GM23338 (cell line): ENCODE measurements at regions not wholly inside any gene's neighbourhood (a gene's known extent, or its start where the extent isn't known, plus 50 kb on each side); places are given as distances from the start of the nearest gene placed in this dataset.

ENCODE experiments used
- ATAC-seq: fragments of 200-7000 bp; cut with Tn5 transposase; 3 replicates; pipeline ENCODE4 v1.9.1; 2020
- DNase-seq: peaks from one replicate; pipeline ENCODE4 v3.0.0-alpha.2; 2015; ENCODE audit warnings: low spot score
- H2AFZ ChIP-seq: fragments of 200-600 bp; sonication (generic); 2 replicates; pipeline ENCODE4 v1.8.0; 2016; ENCODE audit warnings: antibody characterized with exemption, mild to moderate bottlenecking, moderate library complexity
- H3F3A ChIP-seq: fragments of 200-600 bp; sonication (generic); replicated peaks from 2 replicates; pipeline ENCODE4 v1.8.0; 2017; ENCODE audit warnings: antibody characterized with exemption, mixed run types, low read depth
- H3K27ac ChIP-seq: fragments of 200-600 bp; sonication (generic); 2 replicates; pipeline ENCODE4 v1.6.1; 2016; ENCODE audit warnings: low read depth
- H3K27me3 ChIP-seq: fragments of 200-600 bp; sonication (generic); 2 replicates; pipeline ENCODE4 v1.8.0; 2016; ENCODE audit warnings: mild to moderate bottlenecking, mixed run types, moderate library complexity; ENCODE audit not compliant: insufficient read depth
- H3K36me3 ChIP-seq: fragments of 200-600 bp; sonication (generic); 2 replicates; pipeline ENCODE4 v1.8.0; 2016; ENCODE audit warnings: mild to moderate bottlenecking; ENCODE audit not compliant: insufficient read depth
- H3K4me1 ChIP-seq: fragments of 200-600 bp; sonication (generic); 2 replicates; pipeline ENCODE4 v1.8.0; 2016; ENCODE audit warnings: mild to moderate bottlenecking, moderate library complexity; ENCODE audit not compliant: insufficient read depth
- H3K4me2 ChIP-seq: fragments of 200-600 bp; sonication (generic); 2 replicates; pipeline ENCODE4 v1.7.1; 2017; ENCODE audit warnings: mixed run types
- H3K4me3 ChIP-seq: fragments of 200-600 bp; sonication (generic); 2 replicates; pipeline ENCODE4 v1.6.1; 2016; ENCODE audit warnings: mixed run types
- H3K79me2 ChIP-seq: fragments of 200-600 bp; sonication (generic); replicated peaks from 2 replicates; pipeline ENCODE4 v1.8.0; 2017; ENCODE audit warnings: mild to moderate bottlenecking; ENCODE audit not compliant: insufficient read depth
- H3K9me2 ChIP-seq: fragments of 200-600 bp; sonication (generic); 2 replicates; pipeline ENCODE4 v1.8.0; 2017; ENCODE audit not compliant: insufficient read depth
- H4K20me1 ChIP-seq: fragments of 200-600 bp; sonication (generic); replicated peaks from 2 replicates; pipeline ENCODE4 v1.8.0; 2017; ENCODE audit warnings: mild to moderate bottlenecking; ENCODE audit not compliant: insufficient read depth
- H3K27ac Mint-ChIP-seq: 2 replicates; pipeline ENCODE4 v1.8.0; 2020; ENCODE audit warnings: inconsistent platforms, mild to moderate bottlenecking, moderate library complexity, mixed read lengths
- H3K27me3 Mint-ChIP-seq: 3 replicates; pipeline ENCODE4 v1.8.0; 2022; ENCODE audit warnings: low read depth, mild to moderate bottlenecking, moderate library complexity, mixed read lengths, inconsistent platforms; ENCODE audit not compliant: insufficient read depth, poor library complexity
- H3K36me3 Mint-ChIP-seq: 3 replicates; pipeline ENCODE4 v1.8.0; 2021; ENCODE audit warnings: low read depth, mild to moderate bottlenecking, inconsistent platforms, moderate library complexity, mixed read lengths
- H3K4me1 Mint-ChIP-seq: 3 replicates; pipeline ENCODE4 v1.8.0; 2020; ENCODE audit warnings: mild to moderate bottlenecking, inconsistent platforms, mixed read lengths
- H3K4me3 Mint-ChIP-seq: 3 replicates; pipeline ENCODE4 v1.8.0; 2021; ENCODE audit warnings: moderate library complexity, mild to moderate bottlenecking, inconsistent platforms, mixed read lengths
- H3K9me3 Mint-ChIP-seq: 3 replicates; pipeline ENCODE4 v1.8.0; 2020; ENCODE audit warnings: moderate library complexity, mild to moderate bottlenecking, inconsistent platforms, mixed read lengths
- EZH2 ChIP-seq: fragments of 200-600 bp; sonication (generic); IDR thresholded peaks from one replicate; pipeline ENCODE4 v1.8.0; 2017; ENCODE audit warnings: antibody characterized with exemption, mild to moderate bottlenecking, low read depth; ENCODE audit not compliant: unreplicated experiment
- EZH2phosphoT487 ChIP-seq: fragments of 200-600 bp; sonication (generic); IDR thresholded peaks from one replicate; pipeline ENCODE4 v1.8.1; 2018; ENCODE audit warnings: antibody characterized with exemption; ENCODE audit not compliant: unreplicated experiment
- POLR2AphosphoS5 ChIP-seq: IDR thresholded peaks from 2 replicates; pipeline ENCODE4 v1.6.1; 2016; ENCODE audit warnings: antibody characterized with exemption, low read depth
- STAT1 ChIP-seq: IDR thresholded peaks from one replicate; pipeline ENCODE4 v1.6.1; 2016; ENCODE audit warnings: antibody characterized with exemption; ENCODE audit not compliant: unreplicated experiment
- TF ChIP-seq, protein P1 (sequence below): IDR thresholded peaks from 2 replicates; pipeline ENCODE4 v1.6.1; 2016; ENCODE audit warnings: antibody characterized with exemption
- TF ChIP-seq, protein P2 (sequence below): fragments of 250-450 bp; sonication (Bioruptor Pico); IDR thresholded peaks from 2 replicates; pipeline ENCODE4 v1.5.0; 2020; ENCODE audit warnings: mild to moderate bottlenecking, moderate library complexity

DNA sequence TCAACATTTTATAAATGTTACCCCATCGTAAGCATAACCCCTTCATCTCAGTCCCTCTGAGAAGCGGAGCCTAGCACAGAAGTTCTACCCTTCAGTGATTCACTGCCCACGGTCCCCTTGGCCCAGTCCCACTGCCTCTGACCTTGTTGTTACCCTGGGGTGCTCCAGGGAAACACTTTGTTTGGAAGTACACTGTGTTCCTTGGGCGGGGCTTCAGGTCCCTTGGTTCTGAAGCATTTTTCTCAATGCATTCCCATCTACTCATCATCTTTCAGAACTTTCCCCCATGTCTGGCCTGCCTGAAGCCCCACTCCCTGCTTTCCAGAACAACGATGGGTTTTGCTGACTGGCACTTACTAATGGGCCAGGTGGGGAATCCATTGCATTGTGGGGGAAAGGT lies 296.2 kb downstream of the FOXA2 start:
- no peaks in the 10 kb centered on the region for H3F3A ChIP-seq
- H3K27me3 ChIP-seq: no peaks in the 10 kb centered on the region
- DNase-seq (no peak), ATAC-seq (no peak)
- H3K27me3 Mint-ChIP-seq: peaks cover 2% of the 10 kb centered on the region
- H3K9me2 ChIP-seq: 0 out of 2 replicates have a peak, but pooled peaks cover 3% of the 10 kb centered on the region
- no peaks in the 10 kb centered on the region for H3K79me2 ChIP-seq
- no peak overlapping the region for H3K27ac ChIP-seq
- no peaks in the 10 kb centered on the region; the same call in 1 of the 2 replicates for H3K36me3 ChIP-seq
- H3K4me3 ChIP-seq: no peak overlapping the region
- no peaks in the 10 kb centered on the region for H3K36me3 Mint-ChIP-seq
- H3K4me2 ChIP-seq: no peak overlapping the region
- H4K20me1 ChIP-seq: no peaks in the 10 kb centered on the region
- H3K4me3 Mint-ChIP-seq: no peak overlapping the region
- no peaks in the 10 kb centered on the region for H3K9me3 Mint-ChIP-seq
- H3K4me1 Mint-ChIP-seq: no peaks in the 10 kb centered on the region
- H2AFZ ChIP-seq: no peak overlapping the region
- H3K27ac Mint-ChIP-seq: no peak overlapping the region
- no peaks in the 10 kb centered on the region for H3K4me1 ChIP-seq
- TF ChIP-seq EZH2phosphoT487: no peak
- TF ChIP-seq EZH2: no peak
- TF ChIP-seq, protein P1, sequence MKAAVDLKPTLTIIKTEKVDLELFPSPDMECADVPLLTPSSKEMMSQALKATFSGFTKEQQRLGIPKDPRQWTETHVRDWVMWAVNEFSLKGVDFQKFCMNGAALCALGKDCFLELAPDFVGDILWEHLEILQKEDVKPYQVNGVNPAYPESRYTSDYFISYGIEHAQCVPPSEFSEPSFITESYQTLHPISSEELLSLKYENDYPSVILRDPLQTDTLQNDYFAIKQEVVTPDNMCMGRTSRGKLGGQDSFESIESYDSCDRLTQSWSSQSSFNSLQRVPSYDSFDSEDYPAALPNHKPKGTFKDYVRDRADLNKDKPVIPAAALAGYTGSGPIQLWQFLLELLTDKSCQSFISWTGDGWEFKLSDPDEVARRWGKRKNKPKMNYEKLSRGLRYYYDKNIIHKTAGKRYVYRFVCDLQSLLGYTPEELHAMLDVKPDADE: no peak
- TF ChIP-seq, protein P2, sequence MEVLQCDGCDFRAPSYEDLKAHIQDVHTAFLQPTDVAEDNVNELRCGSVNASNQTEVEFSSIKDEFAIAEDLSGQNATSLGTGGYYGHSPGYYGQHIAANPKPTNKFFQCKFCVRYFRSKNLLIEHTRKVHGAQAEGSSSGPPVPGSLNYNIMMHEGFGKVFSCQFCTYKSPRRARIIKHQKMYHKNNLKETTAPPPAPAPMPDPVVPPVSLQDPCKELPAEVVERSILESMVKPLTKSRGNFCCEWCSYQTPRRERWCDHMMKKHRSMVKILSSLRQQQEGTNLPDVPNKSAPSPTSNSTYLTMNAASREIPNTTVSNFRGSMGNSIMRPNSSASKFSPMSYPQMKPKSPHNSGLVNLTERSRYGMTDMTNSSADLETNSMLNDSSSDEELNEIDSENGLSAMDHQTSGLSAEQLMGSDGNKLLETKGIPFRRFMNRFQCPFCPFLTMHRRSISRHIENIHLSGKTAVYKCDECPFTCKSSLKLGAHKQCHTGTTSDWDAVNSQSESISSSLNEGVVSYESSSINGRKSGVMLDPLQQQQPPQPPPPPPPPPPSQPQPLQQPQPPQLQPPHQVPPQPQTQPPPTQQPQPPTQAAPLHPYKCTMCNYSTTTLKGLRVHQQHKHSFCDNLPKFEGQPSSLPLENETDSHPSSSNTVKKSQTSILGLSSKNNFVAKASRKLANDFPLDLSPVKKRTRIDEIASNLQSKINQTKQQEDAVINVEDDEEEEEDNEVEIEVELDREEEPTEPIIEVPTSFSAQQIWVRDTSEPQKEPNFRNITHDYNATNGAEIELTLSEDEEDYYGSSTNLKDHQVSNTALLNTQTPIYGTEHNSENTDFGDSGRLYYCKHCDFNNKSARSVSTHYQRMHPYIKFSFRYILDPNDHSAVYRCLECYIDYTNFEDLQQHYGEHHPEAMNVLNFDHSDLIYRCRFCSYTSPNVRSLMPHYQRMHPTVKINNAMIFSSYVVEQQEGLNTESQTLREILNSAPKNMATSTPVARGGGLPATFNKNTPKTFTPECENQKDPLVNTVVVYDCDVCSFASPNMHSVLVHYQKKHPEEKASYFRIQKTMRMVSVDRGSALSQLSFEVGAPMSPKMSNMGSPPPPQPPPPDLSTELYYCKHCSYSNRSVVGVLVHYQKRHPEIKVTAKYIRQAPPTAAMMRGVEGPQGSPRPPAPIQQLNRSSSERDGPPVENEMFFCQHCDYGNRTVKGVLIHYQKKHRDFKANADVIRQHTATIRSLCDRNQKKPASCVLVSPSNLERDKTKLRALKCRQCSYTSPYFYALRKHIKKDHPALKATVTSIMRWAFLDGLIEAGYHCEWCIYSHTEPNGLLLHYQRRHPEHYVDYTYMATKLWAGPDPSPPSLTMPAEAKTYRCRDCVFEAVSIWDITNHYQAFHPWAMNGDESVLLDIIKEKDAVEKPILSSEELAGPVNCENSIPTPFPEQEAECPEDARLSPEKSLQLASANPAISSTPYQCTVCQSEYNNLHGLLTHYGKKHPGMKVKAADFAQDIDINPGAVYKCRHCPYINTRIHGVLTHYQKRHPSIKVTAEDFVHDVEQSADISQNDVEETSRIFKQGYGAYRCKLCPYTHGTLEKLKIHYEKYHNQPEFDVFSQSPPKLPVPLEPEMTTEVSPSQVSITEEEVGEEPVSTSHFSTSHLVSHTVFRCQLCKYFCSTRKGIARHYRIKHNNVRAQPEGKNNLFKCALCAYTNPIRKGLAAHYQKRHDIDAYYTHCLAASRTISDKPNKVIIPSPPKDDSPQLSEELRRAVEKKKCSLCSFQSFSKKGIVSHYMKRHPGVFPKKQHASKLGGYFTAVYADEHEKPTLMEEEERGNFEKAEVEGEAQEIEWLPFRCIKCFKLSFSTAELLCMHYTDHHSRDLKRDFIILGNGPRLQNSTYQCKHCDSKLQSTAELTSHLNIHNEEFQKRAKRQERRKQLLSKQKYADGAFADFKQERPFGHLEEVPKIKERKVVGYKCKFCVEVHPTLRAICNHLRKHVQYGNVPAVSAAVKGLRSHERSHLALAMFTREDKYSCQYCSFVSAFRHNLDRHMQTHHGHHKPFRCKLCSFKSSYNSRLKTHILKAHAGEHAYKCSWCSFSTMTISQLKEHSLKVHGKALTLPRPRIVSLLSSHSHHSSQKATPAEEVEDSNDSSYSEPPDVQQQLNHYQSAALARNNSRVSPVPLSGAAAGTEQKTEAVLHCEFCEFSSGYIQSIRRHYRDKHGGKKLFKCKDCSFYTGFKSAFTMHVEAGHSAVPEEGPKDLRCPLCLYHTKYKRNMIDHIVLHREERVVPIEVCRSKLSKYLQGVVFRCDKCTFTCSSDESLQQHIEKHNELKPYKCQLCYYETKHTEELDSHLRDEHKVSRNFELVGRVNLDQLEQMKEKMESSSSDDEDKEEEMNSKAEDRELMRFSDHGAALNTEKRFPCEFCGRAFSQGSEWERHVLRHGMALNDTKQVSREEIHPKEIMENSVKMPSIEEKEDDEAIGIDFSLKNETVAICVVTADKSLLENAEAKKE (CRISPR knock-in tag): no peak
- TF ChIP-seq STAT1: no peak
- TF ChIP-seq POLR2AphosphoS5: no peak
